Esophagus muscularis mucosa (tissue), 3 donors: ENCODE measurements at regions not wholly inside any gene's neighbourhood (a gene's known extent, or its start where the extent isn't known, plus 50 kb on each side); places are given as distances from the start of the nearest gene placed in this dataset.

ENCODE experiments used
- CTCF ChIP-seq, 3 experiments: fragments of 200-600 bp in 2 of 3; fragments of 450-650 bp in 1 of 3; sonication (generic) in 2 of 3; IDR thresholded peaks; one replicate each; pipeline ENCODE4 v1.5.1; 2017 to 2019; ENCODE audit warnings: antibody characterized with exemption in 3 of 3, mild to moderate bottlenecking in 2 of 3, moderate library complexity in 1 of 3
- EP300 ChIP-seq: sonication (generic); formaldehyde crosslinking; IDR thresholded peaks from one replicate; pipeline ENCODE4 v1.6.1; 2017; ENCODE audit warnings: antibody characterized with exemption

GRCh38 chr10:9913876-9914514 lies 1103.7 kb upstream of the CELF2 start:
- TF ChIP-seq CTCF (IDR thresholded peaks at IDR 0.05) (no peak), EP300 (no peak)
